Osteocyte (in vitro differentiated cells): ENCODE measurements at regions not wholly inside any gene's neighbourhood (a gene's known extent, or its start where the extent isn't known, plus 50 kb on each side); places are given as distances from the start of the nearest gene placed in this dataset.
"Not testable (repeated sequence)": the region's sequence is repeated elsewhere in the genome, so short reads cannot be mapped to it uniquely, and the experiment has no call there.

Source experiments
- DNase-seq: peaks from one replicate; pipeline ENCODE4 v3.0.0; 2021; ENCODE audit warnings: mixed read lengths; ENCODE audit not compliant: unreplicated experiment; ENCODE audit errors: extremely low spot score
- H3K27ac Mint-ChIP-seq: one replicate; pipeline ENCODE4 v1.8.0; 2021; ENCODE audit warnings: mild to moderate bottlenecking, mixed read lengths; ENCODE audit not compliant: unreplicated experiment
- H3K27me3 Mint-ChIP-seq: one replicate; pipeline ENCODE4 v1.8.0; 2021; ENCODE audit warnings: mixed read lengths; ENCODE audit not compliant: unreplicated experiment
- H3K36me3 Mint-ChIP-seq: one replicate; pipeline ENCODE4 v1.8.0; 2021; ENCODE audit warnings: mixed read lengths; ENCODE audit not compliant: unreplicated experiment
- H3K4me1 Mint-ChIP-seq: one replicate; pipeline ENCODE4 v1.8.0; 2021; ENCODE audit warnings: mixed read lengths; ENCODE audit not compliant: unreplicated experiment
- H3K4me3 Mint-ChIP-seq: one replicate; pipeline ENCODE4 v1.8.0; 2021; ENCODE audit warnings: mild to moderate bottlenecking, moderate library complexity, mixed read lengths; ENCODE audit not compliant: unreplicated experiment
- H3K9me3 Mint-ChIP-seq: one replicate; pipeline ENCODE4 v1.8.0; 2021; ENCODE audit warnings: mixed read lengths; ENCODE audit not compliant: unreplicated experiment
- CTCF ChIP-seq: fragments of 200-600 bp; sonication (generic); IDR thresholded peaks from 2 replicates; pipeline ENCODE4 v1.5.0; 2021; ENCODE audit warnings: antibody characterized with exemption, mild to moderate bottlenecking, moderate library complexity

- no peak for TF ChIP-seq CTCF
- Mint-ChIP-seq H3K4me1 (no peaks in the 10 kb centered on the region), H3K27me3 (no peaks in the 10 kb centered on the region), H3K27ac (no peak overlapping the region), H3K36me3 (no peaks in the 10 kb centered on the region), H3K4me3 (no peak overlapping the region), H3K9me3 (no peaks in the 10 kb centered on the region)
- DNase-seq: no peak
Measured at GRCh38 chr5:99438619-99439018, 509.8 kb upstream of the CHD1 start.

- Mint-ChIP-seq H3K4me1 (no peaks in the 10 kb centered on the region), H3K36me3 (no peaks in the 10 kb centered on the region), H3K4me3 (no peak overlapping the region), H3K27me3 (no peaks in the 10 kb centered on the region), H3K27ac (no peak overlapping the region), H3K9me3 (no peaks in the 10 kb centered on the region)
- no peak for TF ChIP-seq CTCF
- no peak for DNase-seq
Measured at GRCh38 chr5:99437986-99438385, 509.2 kb upstream of the CHD1 start.

- not testable (repeated sequence) for H3K27ac Mint-ChIP-seq, H3K36me3 Mint-ChIP-seq
Measured at GRCh38 chr5:99423396-99423795, 494.6 kb upstream of the CHD1 start.

GRCh38 chr5:99418640-99419039 lies 489.8 kb upstream of the CHD1 start:
- H3K9me3 Mint-ChIP-seq, DNase-seq, H3K27ac Mint-ChIP-seq, H3K36me3 Mint-ChIP-seq, H3K4me3 Mint-ChIP-seq, H3K27me3 Mint-ChIP-seq, H3K4me1 Mint-ChIP-seq: not testable (repeated sequence)

More at GRCh38 chr5:99423396-99423795, 494.6 kb upstream of the CHD1 start:
- H3K27me3 Mint-ChIP-seq, H3K9me3 Mint-ChIP-seq, H3K4me3 Mint-ChIP-seq, DNase-seq, H3K4me1 Mint-ChIP-seq: not testable (repeated sequence)

GRCh38 chr5:99410386-99410785 lies 481.6 kb upstream of the CHD1 start:
- H3K27ac Mint-ChIP-seq, H3K9me3 Mint-ChIP-seq, H3K36me3 Mint-ChIP-seq, H3K4me1 Mint-ChIP-seq, H3K27me3 Mint-ChIP-seq, H3K4me3 Mint-ChIP-seq: not testable (repeated sequence)
- DNase-seq: peak; percentile 81

GRCh38 chr5:99404764-99405302 lies 476.0 kb upstream of the CHD1 start:
- H3K9me3 Mint-ChIP-seq, H3K4me1 Mint-ChIP-seq, H3K27me3 Mint-ChIP-seq, H3K36me3 Mint-ChIP-seq, H3K27ac Mint-ChIP-seq, DNase-seq, H3K4me3 Mint-ChIP-seq: not testable (repeated sequence)

GRCh38 chr5:99400571-99400970 lies 471.8 kb upstream of the CHD1 start:
- not testable (repeated sequence) for H3K36me3 Mint-ChIP-seq, H3K27me3 Mint-ChIP-seq, DNase-seq, H3K9me3 Mint-ChIP-seq, H3K27ac Mint-ChIP-seq, H3K4me1 Mint-ChIP-seq, H3K4me3 Mint-ChIP-seq

- Mint-ChIP-seq H3K36me3 (peaks cover 2% of the 10 kb centered on the region), H3K9me3 (peaks cover 12% of the 10 kb centered on the region), H3K4me3 (no peak overlapping the region), H3K27ac (no peak overlapping the region), H3K4me1 (peaks cover 5% of the 10 kb centered on the region), H3K27me3 (no peaks in the 10 kb centered on the region)
- DNase-seq: no peak
- no peak for TF ChIP-seq CTCF
Measured at GRCh38 chr5:99398976-99399375, 470.2 kb upstream of the CHD1 start.
